Neural progenitor cell (in vitro differentiated cells): ENCODE measurements at regions not wholly inside any gene's neighbourhood (a gene's known extent, or its start where the extent isn't known, plus 50 kb on each side); places are given as distances from the start of the nearest gene placed in this dataset.

Experiments used
- CTCF ChIP-seq: fragments of 200-600 bp; sonication (generic); IDR thresholded peaks from 2 replicates; pipeline ENCODE4 v1.5.1; 2017; ENCODE audit warnings: antibody characterized with exemption, mild to moderate bottlenecking
- EZH2 ChIP-seq: fragments of 200-600 bp; sonication (generic); IDR thresholded peaks from 2 replicates; pipeline ENCODE4 v1.6.1; 2017; ENCODE audit warnings: antibody characterized with exemption, mild to moderate bottlenecking, moderate library complexity

GRCh38 chr6:9308284-9308683 lies 872.9 kb upstream of the SLC35B3 start:
- TF ChIP-seq CTCF = no peak
- TF ChIP-seq EZH2 = no peak
